ENCODE measurements at regions not wholly inside any gene's neighbourhood (a gene's known extent, or its start where the extent isn't known, plus 50 kb on each side); places are given as distances from the start of the nearest gene placed in this dataset.

GRCh38 chr2:129925381-129925780, 54.1 kb upstream of the RAB6C start:
- Histone ChIP-seq H3K36me3 (ENCODE audit: control insufficient read depth, insufficient read depth, low read length) (no peaks in the 10 kb centered on the region), H3K9me3 (ENCODE audit: control insufficient read depth, low read length) (no peaks in the 10 kb centered on the region), H3K27ac (ENCODE audit: low read depth, low read length, severe bottlenecking) (no peak overlapping the region), H3K4me1 (ENCODE audit: control insufficient read depth, insufficient read depth, low read length, poor library complexity, severe bottlenecking) (peaks cover 4% of the 10 kb centered on the region), H3K4me3 (ENCODE audit: extremely low read depth, insufficient read depth, low read length, poor library complexity, severe bottlenecking) (no peak overlapping the region)
- 0 to 43% methylated on average over 1 to 2 of the region's 3 CpGs for WGBS, 2 experiments (ENCODE audit: insufficient coverage in 2 of 2)

GRCh38 chr2:129927696-129928095, 51.8 kb upstream of the RAB6C start:
- H3K9me3 ChIP-seq (ENCODE audit: control insufficient read depth, low read length): no peaks in the 10 kb centered on the region
- no peak overlapping the region for H3K27ac ChIP-seq (ENCODE audit: low read depth, low read length, severe bottlenecking)
- H3K36me3 ChIP-seq (ENCODE audit: control insufficient read depth, insufficient read depth, low read length): no peaks in the 10 kb centered on the region
- H3K4me3 ChIP-seq (ENCODE audit: extremely low read depth, insufficient read depth, low read length, poor library complexity, severe bottlenecking): no peak overlapping the region
- H3K4me1 ChIP-seq (ENCODE audit: control insufficient read depth, insufficient read depth, low read length, poor library complexity, severe bottlenecking): peaks cover 4% of the 10 kb centered on the region
- WGBS, 2 experiments (ENCODE audit: insufficient coverage in 2 of 2): 82% methylated on average over 1 of the region's 1 CpG; no CpG with 5 or more reads in 1 of the 2 experiments

GRCh38 chr2:129929321-129930290, 49.9 kb upstream of the RAB6C start:
- H3K36me3 ChIP-seq (ENCODE audit: control insufficient read depth, insufficient read depth, low read length): no peaks in the 10 kb centered on the region
- H3K4me1 ChIP-seq (ENCODE audit: control insufficient read depth, insufficient read depth, low read length, poor library complexity, severe bottlenecking): peaks cover 7% of the 10 kb centered on the region
- H3K27ac ChIP-seq (ENCODE audit: low read depth, low read length, severe bottlenecking): no peak overlapping the region
- 88 to 90% methylated on average over 11 to 12 of the region's 13 CpGs for WGBS, 2 experiments (ENCODE audit: insufficient coverage in 2 of 2)
- no peaks in the 10 kb centered on the region for H3K9me3 ChIP-seq (ENCODE audit: control insufficient read depth, low read length)
- no peak overlapping the region for H3K4me3 ChIP-seq (ENCODE audit: extremely low read depth, insufficient read depth, low read length, poor library complexity, severe bottlenecking)
